ENCODE measurements at regions not wholly inside any gene's neighbourhood (a gene's known extent, or its start where the extent isn't known, plus 50 kb on each side); places are given as distances from the start of the nearest gene placed in this dataset.

DNA sequence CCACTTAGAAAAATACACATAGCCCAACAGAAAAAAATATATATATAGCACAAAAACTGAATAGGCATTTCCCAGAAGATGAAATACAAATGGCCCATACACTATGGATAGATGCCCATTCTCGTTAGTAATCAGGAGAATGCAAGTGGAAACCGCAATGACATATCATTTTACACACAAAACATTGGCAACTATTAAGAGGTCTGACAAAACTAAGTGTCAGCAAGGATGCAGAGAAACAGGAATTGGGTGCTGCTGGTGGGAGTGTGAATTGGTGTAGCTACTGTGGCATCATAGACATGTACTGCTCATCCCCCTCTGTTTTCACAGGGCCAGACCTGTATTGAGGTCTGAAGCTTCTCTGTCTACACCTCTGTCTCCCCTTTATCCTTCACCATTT, 320.0 kb downstream of the IDS start:
- TF ChIP-seq, protein P1, sequence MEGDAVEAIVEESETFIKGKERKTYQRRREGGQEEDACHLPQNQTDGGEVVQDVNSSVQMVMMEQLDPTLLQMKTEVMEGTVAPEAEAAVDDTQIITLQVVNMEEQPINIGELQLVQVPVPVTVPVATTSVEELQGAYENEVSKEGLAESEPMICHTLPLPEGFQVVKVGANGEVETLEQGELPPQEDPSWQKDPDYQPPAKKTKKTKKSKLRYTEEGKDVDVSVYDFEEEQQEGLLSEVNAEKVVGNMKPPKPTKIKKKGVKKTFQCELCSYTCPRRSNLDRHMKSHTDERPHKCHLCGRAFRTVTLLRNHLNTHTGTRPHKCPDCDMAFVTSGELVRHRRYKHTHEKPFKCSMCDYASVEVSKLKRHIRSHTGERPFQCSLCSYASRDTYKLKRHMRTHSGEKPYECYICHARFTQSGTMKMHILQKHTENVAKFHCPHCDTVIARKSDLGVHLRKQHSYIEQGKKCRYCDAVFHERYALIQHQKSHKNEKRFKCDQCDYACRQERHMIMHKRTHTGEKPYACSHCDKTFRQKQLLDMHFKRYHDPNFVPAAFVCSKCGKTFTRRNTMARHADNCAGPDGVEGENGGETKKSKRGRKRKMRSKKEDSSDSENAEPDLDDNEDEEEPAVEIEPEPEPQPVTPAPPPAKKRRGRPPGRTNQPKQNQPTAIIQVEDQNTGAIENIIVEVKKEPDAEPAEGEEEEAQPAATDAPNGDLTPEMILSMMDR (IDR thresholded peaks at IDR 0.05): no peak
- no peak for TF ChIP-seq EZH2 (IDR thresholded peaks at IDR 0.05; ENCODE audit: borderline replicate concordance, insufficient read depth, low read depth, low read length, poor library complexity, severe bottlenecking)
